H54 (cell line): ENCODE measurements at regions not wholly inside any gene's neighbourhood (a gene's known extent, or its start where the extent isn't known, plus 50 kb on each side); places are given as distances from the start of the nearest gene placed in this dataset.
"Not testable (repeated sequence)": the region's sequence is repeated elsewhere in the genome, so short reads cannot be mapped to it uniquely, and the experiment has no call there.

ENCODE experiments used
- DNase-seq: peaks from one replicate; pipeline ENCODE4 v3.0.0; 2011; ENCODE audit warnings: low spot score, mixed read lengths; ENCODE audit not compliant: insufficient read length
- FAIRE-seq: peaks from 3 replicates; lab custom pipeline; 2011; peaks lifted over from hg19 to GRCh38; lab: Jason Lieb, UNC
- POLR2A ChIP-seq: IDR thresholded peaks from 2 replicates; pipeline ENCODE4 v1.6.1; 2011; ENCODE audit warnings: low read depth, mild to moderate bottlenecking, low read length

- DNase-seq (no peak), FAIRE-seq (no peak)
- TF ChIP-seq POLR2A, result no peak
Measured at GRCh38 chr7:65749518-65749917, 123.4 kb upstream of the VKORC1L1 start.

GRCh38 chr7:65750511-65751344 lies 122.1 kb upstream of the VKORC1L1 start:
- peak; percentile 79 for TF ChIP-seq POLR2A
- no peak for FAIRE-seq

GRCh38 chr7:65754070-65754469 lies 118.8 kb upstream of the VKORC1L1 start:
- not testable (repeated sequence) for FAIRE-seq, DNase-seq

More at GRCh38 chr7:65750511-65751344, 122.1 kb upstream of the VKORC1L1 start:
- DNase-seq, result peak; percentile 84

GRCh38 chr7:65758991-65759390 lies 113.9 kb upstream of the VKORC1L1 start:
- FAIRE-seq, result not testable (repeated sequence)

GRCh38 chr7:65762712-65763111 lies 110.2 kb upstream of the VKORC1L1 start:
- FAIRE-seq, result peak; percentile 57
- DNase-seq, result not testable (repeated sequence)

More at GRCh38 chr7:65758991-65759390, 113.9 kb upstream of the VKORC1L1 start:
- not testable (repeated sequence) for DNase-seq

GRCh38 chr7:65763114-65763513 lies 109.8 kb upstream of the VKORC1L1 start:
- FAIRE-seq, DNase-seq: not testable (repeated sequence)

- not testable (repeated sequence) for FAIRE-seq
- peak; percentile 57 for DNase-seq
- TF ChIP-seq POLR2A, result peak; percentile 56
Measured at GRCh38 chr7:65770473-65771225, 102.2 kb upstream of the VKORC1L1 start.

- not testable (repeated sequence) for FAIRE-seq
Measured at GRCh38 chr7:65771226-65771569, 101.7 kb upstream of the VKORC1L1 start.

GRCh38 chr7:65776677-65777076 lies 96.2 kb upstream of the VKORC1L1 start:
- DNase-seq, FAIRE-seq: not testable (repeated sequence)

More at GRCh38 chr7:65771226-65771569, 101.7 kb upstream of the VKORC1L1 start:
- not testable (repeated sequence) for DNase-seq

GRCh38 chr7:65789943-65790342 lies 82.9 kb upstream of the VKORC1L1 start:
- not testable (repeated sequence) for DNase-seq, FAIRE-seq

- not testable (repeated sequence) for DNase-seq, FAIRE-seq
Measured at GRCh38 chr7:65791788-65792187, 81.1 kb upstream of the VKORC1L1 start.

GRCh38 chr7:65792726-65793125 lies 80.1 kb upstream of the VKORC1L1 start:
- not testable (repeated sequence) for FAIRE-seq, DNase-seq

- not testable (repeated sequence) for FAIRE-seq, DNase-seq
Measured at GRCh38 chr7:65794671-65795391, 78.0 kb upstream of the VKORC1L1 start.

GRCh38 chr7:65795392-65795716 lies 77.5 kb upstream of the VKORC1L1 start:
- not testable (repeated sequence) for FAIRE-seq

More at GRCh38 chr7:65795392-65795716, 77.5 kb upstream of the VKORC1L1 start:
- DNase-seq, result not testable (repeated sequence)
